GM21825 (cell line): ENCODE measurements at regions not wholly inside any gene's neighbourhood (a gene's known extent, or its start where the extent isn't known, plus 50 kb on each side); places are given as distances from the start of the nearest gene placed in this dataset.

Experiments
- ATAC-seq: cut with Tn5 transposase; IDR thresholded peaks from one replicate; pipeline ENCODE4 v1.9.1; 2021; ENCODE audit warnings: mild to moderate bottlenecking, moderate library complexity; ENCODE audit not compliant: unreplicated experiment

DNA sequence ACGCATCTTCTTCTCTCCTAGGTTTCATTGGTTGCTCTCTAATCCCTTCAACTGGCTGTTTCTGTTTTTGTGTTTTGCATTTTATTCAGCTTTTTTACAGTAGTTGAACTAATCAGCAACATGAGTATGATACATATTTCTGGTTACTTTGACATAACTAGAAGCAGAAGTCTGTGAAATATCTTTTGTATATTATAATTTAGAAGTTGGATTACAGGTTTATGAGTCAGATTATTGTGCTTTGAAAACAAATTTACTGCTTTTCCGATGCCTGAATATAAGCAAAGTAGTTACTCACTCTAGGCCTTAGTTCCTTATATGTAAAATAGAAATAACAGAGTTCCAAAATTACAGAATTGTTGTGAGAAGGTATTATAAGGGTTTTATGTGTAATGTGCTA is 96.2 kb upstream of the MEOX2 start:
- no peak for ATAC-seq

DNA sequence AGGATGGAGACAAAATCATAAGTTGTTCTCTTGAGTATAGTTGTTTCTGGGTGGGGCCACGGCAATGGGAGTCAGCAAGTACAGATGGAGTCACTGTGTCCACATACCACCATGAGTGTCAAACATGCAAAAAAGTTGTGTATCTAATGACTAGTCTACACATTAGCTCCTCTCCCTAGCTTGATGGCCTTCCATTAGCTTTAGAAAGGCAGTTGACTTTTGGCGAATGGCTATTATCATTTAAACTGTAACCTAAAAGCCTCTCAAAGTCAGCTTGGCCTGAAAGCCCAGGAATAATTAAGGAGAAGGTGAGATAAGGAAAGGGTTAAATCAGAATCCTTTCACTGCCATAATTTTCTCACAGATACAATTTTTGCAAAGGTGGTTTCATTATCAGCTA is 95.5 kb upstream of the MEOX2 start:
- no peak for ATAC-seq

DNA sequence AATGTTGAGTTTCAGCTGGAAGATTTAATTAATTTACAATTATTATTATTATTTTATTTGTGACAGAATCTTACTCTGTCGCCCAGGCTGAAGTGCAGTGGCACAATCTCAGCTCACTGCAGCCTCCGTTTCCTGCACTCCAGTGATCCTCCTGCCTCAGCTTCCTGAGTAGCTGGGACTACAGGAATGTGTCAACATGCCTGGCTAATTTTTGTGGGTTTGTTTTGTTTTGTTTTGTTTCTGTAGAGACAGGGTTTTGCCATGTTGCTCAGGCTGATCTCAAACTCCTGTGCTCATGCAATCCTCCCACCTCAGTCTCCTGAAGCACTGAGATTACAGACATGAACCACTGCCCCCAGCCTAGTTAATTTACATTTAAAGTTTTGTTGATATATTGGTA is 93.8 kb upstream of the MEOX2 start:
- ATAC-seq, result no peak

DNA sequence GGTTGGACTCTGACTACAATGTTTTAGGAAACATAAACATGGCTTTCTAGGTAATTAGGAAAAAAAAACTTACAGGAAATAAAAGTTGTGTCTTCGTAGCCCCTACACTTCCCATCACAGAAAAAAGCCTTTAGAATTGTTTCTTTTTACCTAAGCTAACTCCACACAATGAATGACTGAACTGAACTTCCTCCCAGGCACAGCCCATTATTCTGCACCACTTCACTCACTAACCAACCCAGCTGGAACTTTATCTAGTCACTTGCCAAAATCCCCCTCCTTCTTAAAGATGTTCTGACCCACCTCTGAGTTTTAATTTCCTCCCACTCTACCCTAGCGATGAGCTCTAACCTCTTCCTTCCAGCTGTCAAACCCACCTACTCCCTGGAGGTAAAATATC is 91.7 kb upstream of the MEOX2 start:
- no peak for ATAC-seq

DNA sequence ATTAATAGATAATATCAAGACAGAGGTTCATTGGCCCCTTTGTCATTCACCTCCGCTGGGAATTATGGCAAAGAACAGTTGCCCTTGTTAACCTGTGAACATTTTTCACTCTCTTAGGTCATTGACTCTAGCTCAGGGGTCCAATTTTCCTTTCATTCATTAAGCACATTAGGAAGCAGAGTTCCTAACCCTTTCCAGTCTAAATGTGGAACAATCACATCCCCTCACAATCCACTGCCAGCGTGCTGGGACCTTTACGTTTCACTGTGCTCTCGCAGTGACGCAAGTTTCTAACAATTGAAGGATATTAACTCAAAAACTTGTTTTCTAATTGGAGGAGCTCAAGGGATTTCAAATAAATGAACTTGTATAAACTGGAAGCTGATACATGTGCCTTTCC is 79.3 kb upstream of the MEOX2 start:
- no peak for ATAC-seq

DNA sequence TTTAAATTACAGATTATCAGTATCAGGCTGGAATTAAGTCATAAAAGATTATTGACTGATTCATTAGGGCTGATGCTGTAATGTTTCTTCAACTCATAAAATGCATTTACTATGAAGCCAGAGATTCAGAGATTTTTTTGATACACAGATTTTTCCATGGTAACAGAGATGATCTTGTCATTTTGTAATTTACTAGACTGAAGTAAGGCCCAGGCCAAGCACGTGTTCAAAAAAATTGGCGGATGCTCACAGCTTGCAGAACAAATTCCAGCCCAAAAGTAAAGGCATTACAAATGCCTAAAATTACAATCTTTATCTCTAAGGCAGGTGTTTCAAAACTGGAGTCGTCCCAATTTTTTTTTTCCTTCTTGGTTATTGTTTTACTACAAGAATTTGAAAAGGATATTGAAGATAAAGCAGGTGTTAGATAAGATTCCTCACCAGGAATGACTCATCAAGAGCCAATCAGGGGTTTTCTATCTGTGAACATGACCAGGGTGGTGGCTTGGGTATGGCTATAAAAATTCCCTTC is 78.4 kb upstream of the MEOX2 start:
- ATAC-seq, result no peak

DNA sequence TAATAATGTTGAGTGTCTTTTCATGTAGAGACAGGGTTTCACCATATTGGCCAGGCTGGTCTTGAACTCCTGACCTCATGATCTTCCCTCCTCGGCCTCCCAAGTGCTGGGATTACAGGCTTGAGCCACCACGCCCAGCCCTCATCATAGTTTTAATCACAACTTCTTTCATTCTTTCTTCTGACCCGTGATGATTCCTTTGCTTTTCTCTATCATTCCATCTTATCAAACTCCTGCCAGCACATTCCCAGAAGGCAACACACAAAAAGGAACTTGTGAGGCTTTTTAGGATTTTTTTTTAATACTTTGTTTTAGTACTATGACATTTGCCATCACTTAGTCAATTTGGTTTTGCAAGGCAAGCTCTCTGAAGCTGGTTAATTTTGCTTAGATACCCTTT is 77.5 kb upstream of the MEOX2 start:
- ATAC-seq, result no peak

DNA sequence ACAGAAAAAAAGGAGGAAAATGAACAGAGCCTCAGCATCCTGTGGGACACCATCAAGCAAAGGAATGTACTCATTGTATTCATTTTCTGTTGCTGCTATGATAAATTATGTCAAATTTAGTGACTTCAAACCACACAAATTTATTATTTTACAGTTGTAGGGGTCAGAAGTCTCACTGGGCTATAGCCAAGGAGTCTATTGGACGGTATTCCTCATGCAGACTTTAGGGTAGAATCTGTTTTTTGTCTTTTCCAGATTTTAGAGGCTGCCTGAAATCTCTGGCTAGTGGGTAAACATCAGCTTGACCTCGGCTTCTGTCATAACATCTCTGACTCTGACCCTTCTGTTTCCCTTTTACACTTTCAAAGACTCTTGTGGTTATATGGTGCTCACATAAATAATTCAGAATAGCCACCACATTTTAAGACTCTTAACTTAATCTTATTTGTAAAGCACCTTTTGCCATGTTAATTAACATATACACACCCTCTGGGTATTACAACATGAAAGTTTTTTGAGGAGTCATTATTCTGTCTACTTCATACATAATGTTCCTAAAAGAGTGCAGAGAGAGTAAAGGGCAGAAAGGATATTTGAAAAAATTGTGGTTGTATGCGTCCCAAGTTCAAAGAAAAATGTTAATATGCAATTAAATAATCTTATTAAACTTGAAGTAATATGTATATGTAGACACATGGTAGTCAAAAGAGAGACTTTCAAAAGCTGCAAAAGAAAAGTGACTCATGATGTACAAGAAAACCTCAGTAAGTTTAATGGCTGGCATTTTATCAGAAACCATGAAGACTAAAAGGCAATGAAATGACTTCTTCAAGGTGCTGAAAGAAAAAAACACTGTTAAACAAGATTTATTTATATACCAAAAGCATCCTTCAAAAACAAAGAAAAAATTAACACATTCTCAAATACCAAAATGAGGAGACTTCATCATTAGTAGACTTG is 70.8 kb upstream of the MEOX2 start:
- ATAC-seq, result no peak

DNA sequence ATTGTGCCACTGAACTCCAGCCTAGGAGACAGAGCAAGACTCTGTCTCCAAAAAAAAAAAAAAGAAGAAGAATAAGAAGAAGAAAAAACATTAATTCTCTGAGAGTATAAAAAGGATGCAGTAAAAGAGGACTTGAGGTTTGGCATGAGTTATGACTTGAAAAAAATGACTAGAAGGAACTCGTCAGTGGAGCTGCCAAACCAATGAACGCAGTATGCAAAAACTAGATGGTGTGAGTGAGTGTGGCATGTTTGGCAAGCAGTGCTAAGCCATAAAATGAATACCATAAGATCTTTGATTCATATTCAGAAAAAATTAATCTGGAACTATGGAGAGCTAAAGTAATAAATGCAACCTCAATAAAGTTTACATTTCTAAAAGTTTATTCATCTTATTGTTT is 68.6 kb upstream of the MEOX2 start:
- no peak for ATAC-seq

DNA sequence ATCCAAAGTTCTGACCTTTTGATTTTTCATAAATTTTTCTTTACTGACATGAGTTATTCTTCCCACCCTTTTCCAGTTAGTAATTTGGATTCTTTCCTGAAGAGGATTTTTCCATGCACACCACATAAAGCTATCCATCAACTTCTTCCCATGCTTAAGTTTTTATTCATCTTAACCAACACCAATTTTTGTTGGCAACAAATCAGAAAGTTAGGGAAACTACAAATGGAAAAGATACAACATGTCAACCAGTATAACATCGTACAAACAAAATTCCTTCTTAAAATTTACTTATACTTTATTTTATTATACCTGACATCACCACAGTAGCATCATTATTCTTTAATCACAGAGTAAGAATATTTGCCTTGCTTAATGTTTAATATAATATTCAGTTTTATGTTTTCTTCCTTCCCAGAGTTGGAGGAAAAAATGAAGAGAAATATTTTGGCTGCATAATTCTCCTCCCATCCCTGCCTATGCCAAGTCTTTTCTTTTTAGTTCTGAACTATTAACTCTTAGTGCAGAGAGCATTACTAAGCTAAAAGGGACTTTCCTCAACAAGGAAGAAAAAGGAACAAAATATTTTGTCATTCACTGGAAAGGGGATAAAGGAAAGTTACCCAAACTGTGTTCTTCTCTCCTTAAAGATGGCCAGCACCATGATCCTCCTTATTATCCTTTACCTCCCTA is 67.5 kb upstream of the MEOX2 start:
- ATAC-seq, result no peak

DNA sequence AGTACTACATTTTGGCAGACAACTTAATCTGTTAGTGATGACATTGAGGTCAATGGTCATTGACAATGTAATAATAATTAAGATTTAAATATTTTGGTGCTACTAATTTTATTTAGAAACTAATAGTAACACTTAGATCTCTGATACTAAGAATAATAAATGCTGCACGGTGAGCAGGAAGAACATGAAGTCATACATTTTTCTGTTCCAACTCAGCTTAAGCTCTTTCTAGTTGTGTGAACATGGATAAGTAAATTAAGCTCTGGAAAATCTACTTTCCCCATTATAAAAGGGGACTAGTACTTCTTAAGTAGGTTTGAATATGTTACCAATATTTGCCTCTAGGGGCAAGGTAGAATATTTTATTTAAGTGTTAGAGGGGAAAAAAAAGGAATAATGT is 65.9 kb upstream of the MEOX2 start:
- ATAC-seq, result no peak

DNA sequence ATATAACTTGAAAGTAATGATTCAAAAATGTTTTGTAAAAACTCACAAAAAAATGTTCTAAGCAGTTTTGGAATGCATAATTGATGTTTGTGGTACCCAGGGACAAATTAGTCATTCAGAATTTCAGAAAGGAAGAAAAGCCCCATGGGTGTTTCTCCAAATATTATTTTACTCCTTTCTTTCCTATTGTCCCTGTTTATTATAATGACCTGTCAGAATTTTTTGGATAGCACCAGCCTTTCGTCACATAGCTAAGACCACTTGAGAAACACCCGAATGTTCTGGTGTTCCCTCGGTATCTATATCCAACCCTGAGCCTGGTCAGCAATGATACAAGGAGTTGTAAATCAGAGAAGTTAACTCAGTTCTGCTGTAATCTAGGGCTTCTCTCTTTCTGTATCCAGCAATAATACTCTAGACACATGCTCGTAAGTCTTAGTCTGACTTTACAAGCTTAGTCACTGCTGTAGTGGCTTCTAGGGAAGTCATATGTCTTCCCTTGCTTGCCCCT is 64.8 kb upstream of the MEOX2 start:
- ATAC-seq, result no peak

DNA sequence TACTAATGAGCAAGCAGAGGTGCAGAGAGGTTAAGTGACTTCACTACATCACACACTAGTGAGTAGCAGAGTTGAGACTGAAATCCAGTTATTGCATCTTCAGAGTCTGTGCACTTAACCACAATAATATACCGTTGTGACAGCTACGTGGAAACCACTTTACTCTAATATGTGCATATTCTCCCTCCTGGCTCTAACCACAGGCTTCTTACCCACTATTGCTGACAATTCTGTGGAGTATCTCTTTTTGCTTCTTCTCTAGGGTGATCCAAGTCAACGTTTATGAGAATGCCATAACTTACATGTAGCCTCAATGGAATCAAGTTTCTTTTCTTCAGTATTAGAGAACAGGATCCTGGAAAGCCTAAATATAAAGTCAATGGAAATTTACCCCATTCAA is 64.2 kb upstream of the MEOX2 start:
- no peak for ATAC-seq

DNA sequence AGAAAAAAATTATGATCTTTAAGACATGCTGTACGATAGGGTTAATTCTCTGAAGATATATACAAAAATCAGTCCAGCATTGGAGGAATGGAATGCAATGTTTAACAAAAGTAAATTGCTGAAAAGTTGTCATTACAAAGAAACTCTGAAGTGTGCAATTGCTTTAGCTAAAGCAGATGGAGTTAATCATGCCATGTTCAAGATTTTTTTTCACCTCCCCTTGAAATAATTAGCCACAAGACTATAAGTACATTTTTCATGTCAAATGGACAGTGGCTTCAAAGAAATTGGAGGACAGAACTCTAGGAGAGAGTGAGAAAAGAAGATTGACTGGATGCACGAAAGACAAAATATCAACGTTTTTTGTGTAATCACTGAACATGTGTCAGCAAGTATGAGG is 63.1 kb upstream of the MEOX2 start:
- no peak for ATAC-seq

DNA sequence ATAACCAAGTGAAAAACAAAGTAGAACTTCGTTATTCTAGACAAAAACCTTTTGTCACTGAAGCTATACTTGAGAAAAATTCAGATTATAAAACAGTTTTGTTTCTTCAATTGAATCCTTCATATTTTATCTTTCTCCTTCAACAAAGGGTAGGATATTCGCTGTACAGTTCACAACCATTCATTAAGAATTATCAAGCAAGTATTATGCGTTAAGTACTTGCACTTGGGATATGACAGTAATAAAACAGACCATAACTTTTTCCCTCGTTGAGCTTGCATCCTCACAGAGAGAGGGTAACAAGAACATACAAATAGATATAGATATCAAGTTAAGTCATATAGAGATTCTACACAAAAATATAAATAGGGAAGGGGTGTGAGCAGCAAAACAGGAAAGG is 61.2 kb upstream of the MEOX2 start:
- no peak for ATAC-seq

DNA sequence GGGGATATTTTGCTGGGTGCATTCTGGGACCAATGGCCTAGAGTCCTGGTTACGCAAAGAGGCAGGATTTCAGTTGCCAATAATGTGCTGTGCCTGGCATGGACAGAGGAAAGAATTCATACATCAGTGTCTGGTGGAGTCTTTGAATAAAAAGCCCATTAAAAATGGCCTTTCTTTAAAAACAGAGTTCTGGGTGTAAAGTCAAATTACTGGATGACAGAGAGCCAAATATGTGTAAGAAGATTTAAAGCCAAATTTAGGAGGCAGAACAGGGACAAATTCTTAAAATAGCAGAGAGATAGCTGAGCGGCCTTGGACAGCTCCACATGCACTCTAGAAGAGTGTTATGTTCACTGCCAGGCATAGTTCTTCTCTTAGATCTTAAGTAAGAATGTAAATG is 60.8 kb upstream of the MEOX2 start:
- ATAC-seq, result no peak

DNA sequence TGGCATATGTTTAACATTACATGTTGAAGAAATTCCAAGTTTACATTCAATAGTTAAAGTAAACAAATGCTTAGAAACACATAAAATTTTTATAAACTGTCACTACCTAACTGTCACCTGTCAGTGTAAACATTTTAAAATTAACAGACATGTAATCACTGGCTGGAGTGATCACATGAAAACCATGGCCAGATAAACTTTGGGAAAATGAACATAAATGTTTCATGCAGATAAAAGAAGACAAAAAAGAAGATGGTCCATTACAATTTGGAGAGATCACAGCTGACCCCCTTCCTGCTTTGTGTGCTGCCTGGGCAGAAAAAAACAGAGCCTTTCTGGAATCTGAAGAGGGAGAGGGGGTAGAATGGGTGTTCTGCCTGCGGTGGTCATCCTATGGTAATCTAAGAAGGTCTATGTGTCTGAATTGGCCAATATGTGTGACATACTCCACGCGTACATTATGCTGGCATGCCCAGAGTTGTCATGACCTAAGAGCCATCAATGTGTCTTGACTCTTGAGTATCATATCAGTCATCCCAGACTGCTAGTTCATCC is 57.5 kb upstream of the MEOX2 start:
- ATAC-seq, result no peak

DNA sequence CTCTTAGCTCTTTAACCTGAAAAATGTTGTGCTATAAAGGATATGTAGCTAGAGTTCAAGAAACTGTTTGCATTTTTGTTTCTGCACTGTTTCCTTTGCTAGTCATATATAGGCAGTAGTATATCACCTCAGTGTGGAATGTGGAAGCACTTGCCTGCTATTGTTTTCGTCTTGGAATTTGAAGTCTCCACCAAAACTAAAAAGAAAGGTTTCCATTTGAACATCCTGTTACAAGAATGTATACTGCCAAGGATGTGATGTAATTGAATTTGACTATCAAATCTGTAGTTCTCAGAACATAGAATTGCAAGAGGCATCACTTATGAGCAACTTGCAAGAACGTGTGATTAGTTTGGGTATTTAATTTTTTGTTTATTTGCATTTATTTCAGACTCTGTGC is 51.1 kb upstream of the MEOX2 start:
- no peak for ATAC-seq
